ENCODE measurements at regions not wholly inside any gene's neighbourhood (a gene's known extent, or its start where the extent isn't known, plus 50 kb on each side); places are given as distances from the start of the nearest gene placed in this dataset.

GRCh38 chr2:122993592-122993991 is 1031.5 kb upstream of the CNTNAP5 start:
- Histone ChIP-seq H3K4me1 (replicated peaks; ENCODE audit: insufficient read depth) (no peaks in the 10 kb centered on the region), H3K79me2 (ENCODE audit: low read depth) (no peaks in the 10 kb centered on the region), H3K36me3 (ENCODE audit: low read depth) (no peaks in the 10 kb centered on the region), H4K20me1 (ENCODE audit: insufficient read depth) (no peaks in the 10 kb centered on the region), H3K4me3 (no peak overlapping the region), H3K27me3 (ENCODE audit: insufficient read depth, low read depth) (no peaks in the 10 kb centered on the region), H3K27ac (no peak overlapping the region), H3F3A (ENCODE audit: insufficient read depth, low read depth) (no peaks in the 10 kb centered on the region), H3K4me2 (no peak overlapping the region), H3K9me3 (ENCODE audit: insufficient read depth, low read depth) (no peaks in the 10 kb centered on the region), H3K9me2 (ENCODE audit: insufficient read depth) (0 out of 2 replicates have a peak, but pooled peaks cover 3% of the 10 kb centered on the region), H2AFZ (no peak overlapping the region)
- DNase-seq = no peak
- intact Hi-C loops (cut with micrococcal nuclease; ENCODE audit: unreplicated experiment) = no loop called here
- TF ChIP-seq EZH2 (IDR thresholded peaks at IDR 0.05; ENCODE audit: low read depth) = no peak
- TF ChIP-seq CTCF (conservative IDR thresholded peaks at IDR 0.05) = no peak
- BruUV-seq (replicated peaks) = no TSS peak
- POLR2A ChIA-PET (ENCODE audit: unreplicated experiment) = no interaction called here
- CTCF ChIA-PET = interaction anchor here (0.7 kb wide), 1 partner anchor 553 kb away, joined by 3 read pairs; no protein-coding TSS in a partner anchor

GRCh38 chr2:122999258-122999657 is 1025.8 kb upstream of the CNTNAP5 start:
- CTCF ChIA-PET = no interaction called here

GRCh38 chr2:122999821-123000220 is 1025.3 kb upstream of the CNTNAP5 start:
- Histone ChIP-seq H3K27me3 (ENCODE audit: insufficient read depth, low read depth) (no peaks in the 10 kb centered on the region), H3K27ac (no peak overlapping the region), H4K20me1 (ENCODE audit: insufficient read depth) (no peaks in the 10 kb centered on the region), H3K4me3 (peak overlapping the region; percentile 21; the same call in 1 of the 2 replicates), H3K4me1 (replicated peaks; ENCODE audit: insufficient read depth) (no peaks in the 10 kb centered on the region), H3K4me2 (peak overlapping the region; percentile 19; the same call in 1 of the 2 replicates), H3K9me2 (ENCODE audit: insufficient read depth) (no peaks in the 10 kb centered on the region), H3K36me3 (ENCODE audit: low read depth) (no peaks in the 10 kb centered on the region), H2AFZ (peak overlapping the region; percentile 49; the same call in 1 of the 2 replicates), H3K79me2 (ENCODE audit: low read depth) (no peaks in the 10 kb centered on the region), H3K9me3 (ENCODE audit: insufficient read depth, low read depth) (no peaks in the 10 kb centered on the region), H3F3A (ENCODE audit: insufficient read depth, low read depth) (no peaks in the 10 kb centered on the region)
- intact Hi-C loops (cut with micrococcal nuclease; ENCODE audit: unreplicated experiment) = no loop called here
- TF ChIP-seq CTCF (conservative IDR thresholded peaks at IDR 0.05) (no peak), EZH2 (IDR thresholded peaks at IDR 0.05; ENCODE audit: low read depth) (no peak)
- no peak for DNase-seq
- BruUV-seq (replicated peaks) = no TSS peak
- POLR2A ChIA-PET (ENCODE audit: unreplicated experiment) = no interaction called here
- CTCF ChIA-PET = no interaction called here

More at GRCh38 chr2:122999258-122999657, 1025.8 kb upstream of the CNTNAP5 start:
- peak overlapping the region; percentile 19; the same call in 1 of the 2 replicates for H3K4me2 ChIP-seq
- no peak overlapping the region for H3K4me3 ChIP-seq
- no peak overlapping the region for H3K27ac ChIP-seq
- H3K79me2 ChIP-seq (ENCODE audit: low read depth) = no peaks in the 10 kb centered on the region
- TF ChIP-seq CTCF (conservative IDR thresholded peaks at IDR 0.05) (no peak), EZH2 (IDR thresholded peaks at IDR 0.05; ENCODE audit: low read depth) (no peak)
- no peaks in the 10 kb centered on the region for H3K27me3 ChIP-seq (ENCODE audit: insufficient read depth, low read depth)
- no peaks in the 10 kb centered on the region for H3K9me3 ChIP-seq (ENCODE audit: insufficient read depth, low read depth)
- intact Hi-C loops (cut with micrococcal nuclease; ENCODE audit: unreplicated experiment) = no loop called here
- no peaks in the 10 kb centered on the region for H3K4me1 ChIP-seq (replicated peaks; ENCODE audit: insufficient read depth)
- POLR2A ChIA-PET (ENCODE audit: unreplicated experiment) = no interaction called here
- no TSS peak for BruUV-seq (replicated peaks)
- no peaks in the 10 kb centered on the region for H3K9me2 ChIP-seq (ENCODE audit: insufficient read depth)
- no peak for DNase-seq
- no peaks in the 10 kb centered on the region for H3K36me3 ChIP-seq (ENCODE audit: low read depth)
- H3F3A ChIP-seq (ENCODE audit: insufficient read depth, low read depth) = no peaks in the 10 kb centered on the region
- H4K20me1 ChIP-seq (ENCODE audit: insufficient read depth) = no peaks in the 10 kb centered on the region
- peak overlapping the region; percentile 49; the same call in 1 of the 2 replicates for H2AFZ ChIP-seq

All from PC-9 (cell line).